GM12891 (cell line): ENCODE measurements at regions not wholly inside any gene's neighbourhood (a gene's known extent, or its start where the extent isn't known, plus 50 kb on each side); places are given as distances from the start of the nearest gene placed in this dataset.

Experiments used
- POLR2AphosphoS5 ChIP-seq: IDR thresholded peaks from 2 replicates; pipeline ENCODE4 v1.6.1; 2011; ENCODE audit warnings: low read depth, low read length, control low read depth
- TAF1 ChIP-seq: IDR thresholded peaks from 2 replicates; pipeline ENCODE4 v1.6.1; 2011; ENCODE audit warnings: low read depth, low read length, control low read depth

GRCh38 chr5:174951151-174951780 is 226.9 kb downstream of the MSX2 start:
- TF ChIP-seq TAF1, result no peak
- TF ChIP-seq POLR2AphosphoS5, result no peak
